ENCODE measurements at regions not wholly inside any gene's neighbourhood (a gene's known extent, or its start where the extent isn't known, plus 50 kb on each side); places are given as distances from the start of the nearest gene placed in this dataset.
"Not testable (repeated sequence)": the region's sequence is repeated elsewhere in the genome, so short reads cannot be mapped to it uniquely, and the experiment has no call there.

DNA sequence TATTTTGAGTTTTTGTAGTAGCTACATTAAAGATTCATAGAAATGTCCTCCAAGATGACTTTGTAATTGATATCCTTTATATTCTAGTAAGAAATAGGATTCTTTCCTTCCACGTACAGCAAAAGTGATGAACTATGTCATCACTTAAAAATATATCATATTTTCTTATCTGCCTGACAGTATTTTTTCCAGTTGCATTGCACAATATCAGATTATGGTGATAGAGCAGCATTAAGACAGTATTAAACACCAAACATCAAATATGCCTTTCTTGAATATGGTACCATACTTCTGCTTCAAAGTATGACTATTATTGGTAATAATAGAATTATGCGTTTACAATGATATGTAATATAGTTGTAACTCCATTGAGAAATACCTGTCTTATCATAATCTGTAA is 919.8 kb upstream of the EDIL3 start:
- no peaks in the 10 kb centered on the region for H3K4me1 ChIP-seq (ENCODE audit: control insufficient read depth, insufficient read depth, low read length)
- no peaks in the 10 kb centered on the region for H3K27me3 ChIP-seq (replicated peaks; ENCODE audit: control insufficient read depth, insufficient read depth, low read length)
- H3K4me3 ChIP-seq (ENCODE audit: low read length), result no peak overlapping the region
- DNase-seq (ENCODE audit: low read depth), result no peak
- no peak overlapping the region for H3K9ac ChIP-seq (ENCODE audit: low read length)
- no peaks in the 10 kb centered on the region for H3K9me3 ChIP-seq (ENCODE audit: control insufficient read depth, low read length)
- no peaks in the 10 kb centered on the region for H3K36me3 ChIP-seq (ENCODE audit: control insufficient read depth, insufficient read depth, low read length, severe bottlenecking)

GRCh38 chr5:85305766-85306165 is 921.1 kb upstream of the EDIL3 start:
- H3K9ac ChIP-seq (ENCODE audit: low read length), result no peak overlapping the region
- H3K27me3 ChIP-seq (replicated peaks; ENCODE audit: control insufficient read depth, insufficient read depth, low read length), result no peaks in the 10 kb centered on the region
- no peak for DNase-seq (ENCODE audit: low read depth)
- no peaks in the 10 kb centered on the region for H3K36me3 ChIP-seq (ENCODE audit: control insufficient read depth, insufficient read depth, low read length, severe bottlenecking)
- no peaks in the 10 kb centered on the region for H3K9me3 ChIP-seq (ENCODE audit: control insufficient read depth, low read length)
- no peaks in the 10 kb centered on the region for H3K4me1 ChIP-seq (ENCODE audit: control insufficient read depth, insufficient read depth, low read length)
- no peak overlapping the region for H3K4me3 ChIP-seq (ENCODE audit: low read length)

DNA sequence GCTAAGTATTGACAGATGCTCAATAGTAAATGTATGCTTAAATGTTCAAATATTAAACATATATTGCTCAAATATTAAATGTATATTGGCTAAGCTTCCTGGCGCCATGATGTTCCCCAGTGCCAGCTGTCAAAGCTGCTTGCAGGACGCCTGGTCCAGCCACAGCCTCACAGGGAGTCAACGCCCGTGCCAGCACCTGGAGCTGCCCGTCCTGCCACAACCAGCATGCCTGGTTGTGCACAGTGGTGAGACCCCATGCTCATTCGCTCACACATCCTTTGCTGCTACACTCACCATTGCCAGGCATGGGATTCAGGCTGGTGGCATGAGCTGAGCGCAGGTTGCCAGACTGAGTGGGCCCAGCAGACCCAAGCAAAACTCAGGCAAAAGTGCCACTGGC is 926.9 kb upstream of the EDIL3 start:
- Histone ChIP-seq H3K9ac (ENCODE audit: low read length) (no peak overlapping the region), H3K4me3 (ENCODE audit: low read length) (no peak overlapping the region), H3K36me3 (ENCODE audit: control insufficient read depth, insufficient read depth, low read length, severe bottlenecking) (no peaks in the 10 kb centered on the region), H3K4me1 (ENCODE audit: control insufficient read depth, insufficient read depth, low read length) (no peaks in the 10 kb centered on the region), H3K9me3 (ENCODE audit: control insufficient read depth, low read length) (peaks cover 4% of the 10 kb centered on the region), H3K27me3 (replicated peaks; ENCODE audit: control insufficient read depth, insufficient read depth, low read length) (no peaks in the 10 kb centered on the region)
- no peak for DNase-seq (ENCODE audit: low read depth)

GRCh38 chr5:85320495-85320894 is 935.8 kb upstream of the EDIL3 start:
- DNase-seq (ENCODE audit: low read depth), result no peak
- no peaks in the 10 kb centered on the region for H3K36me3 ChIP-seq (ENCODE audit: control insufficient read depth, insufficient read depth, low read length, severe bottlenecking)
- H3K9me3 ChIP-seq (ENCODE audit: control insufficient read depth, low read length), result no peaks in the 10 kb centered on the region
- H3K27me3 ChIP-seq (replicated peaks; ENCODE audit: control insufficient read depth, insufficient read depth, low read length), result no peaks in the 10 kb centered on the region
- H3K4me1 ChIP-seq (ENCODE audit: control insufficient read depth, insufficient read depth, low read length), result no peaks in the 10 kb centered on the region
- no peak overlapping the region for H3K4me3 ChIP-seq (ENCODE audit: low read length)
- no peak overlapping the region for H3K9ac ChIP-seq (ENCODE audit: low read length)

- H3K4me3 ChIP-seq (ENCODE audit: low read length), result no peak overlapping the region
- H3K9me3 ChIP-seq (ENCODE audit: control insufficient read depth, low read length), result no peaks in the 10 kb centered on the region
- H3K4me1 ChIP-seq (ENCODE audit: control insufficient read depth, insufficient read depth, low read length), result no peaks in the 10 kb centered on the region
- no peaks in the 10 kb centered on the region for H3K36me3 ChIP-seq (ENCODE audit: control insufficient read depth, insufficient read depth, low read length, severe bottlenecking)
- no peak for DNase-seq (ENCODE audit: low read depth)
- no peaks in the 10 kb centered on the region for H3K27me3 ChIP-seq (replicated peaks; ENCODE audit: control insufficient read depth, insufficient read depth, low read length)
- no peak overlapping the region for H3K9ac ChIP-seq (ENCODE audit: low read length)
Observed at GRCh38 chr5:85333276-85333675, 948.6 kb upstream of the EDIL3 start.

DNA sequence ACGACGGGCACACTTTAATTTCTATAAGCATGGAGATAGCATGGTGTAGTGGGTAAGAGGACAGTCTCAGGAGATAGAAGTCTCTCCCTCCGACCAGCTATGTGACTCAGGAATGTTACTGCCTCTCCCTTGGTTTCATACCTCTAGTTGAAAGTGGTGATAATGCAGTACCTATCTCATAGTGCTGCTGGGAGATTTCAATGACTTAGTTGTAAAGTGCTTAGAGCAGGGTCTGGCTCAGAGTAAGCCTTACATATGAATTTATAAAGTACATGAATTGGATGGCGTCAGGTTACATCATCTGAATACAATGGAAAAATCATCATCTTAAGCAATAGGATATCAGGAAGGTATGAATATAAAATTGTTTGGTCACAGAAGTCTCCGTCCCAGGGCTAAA is 952.8 kb upstream of the EDIL3 start:
- DNase-seq (ENCODE audit: low read depth), result no peak
- Histone ChIP-seq H3K9me3 (ENCODE audit: control insufficient read depth, low read length) (no peaks in the 10 kb centered on the region), H3K27me3 (replicated peaks; ENCODE audit: control insufficient read depth, insufficient read depth, low read length) (no peaks in the 10 kb centered on the region), H3K4me3 (ENCODE audit: low read length) (no peak overlapping the region), H3K4me1 (ENCODE audit: control insufficient read depth, insufficient read depth, low read length) (no peaks in the 10 kb centered on the region), H3K9ac (ENCODE audit: low read length) (no peak overlapping the region), H3K36me3 (ENCODE audit: control insufficient read depth, insufficient read depth, low read length, severe bottlenecking) (no peaks in the 10 kb centered on the region)

- Histone ChIP-seq H3K36me3 (ENCODE audit: control insufficient read depth, insufficient read depth, low read length, severe bottlenecking) (no peaks in the 10 kb centered on the region), H3K27me3 (replicated peaks; ENCODE audit: control insufficient read depth, insufficient read depth, low read length) (no peaks in the 10 kb centered on the region), H3K9ac (ENCODE audit: low read length) (no peak overlapping the region), H3K9me3 (ENCODE audit: control insufficient read depth, low read length) (no peaks in the 10 kb centered on the region), H3K4me1 (ENCODE audit: control insufficient read depth, insufficient read depth, low read length) (no peaks in the 10 kb centered on the region), H3K4me3 (ENCODE audit: low read length) (no peak overlapping the region)
- DNase-seq (ENCODE audit: low read depth), result no peak
Observed at GRCh38 chr5:85340790-85341189, 956.1 kb upstream of the EDIL3 start.

DNA sequence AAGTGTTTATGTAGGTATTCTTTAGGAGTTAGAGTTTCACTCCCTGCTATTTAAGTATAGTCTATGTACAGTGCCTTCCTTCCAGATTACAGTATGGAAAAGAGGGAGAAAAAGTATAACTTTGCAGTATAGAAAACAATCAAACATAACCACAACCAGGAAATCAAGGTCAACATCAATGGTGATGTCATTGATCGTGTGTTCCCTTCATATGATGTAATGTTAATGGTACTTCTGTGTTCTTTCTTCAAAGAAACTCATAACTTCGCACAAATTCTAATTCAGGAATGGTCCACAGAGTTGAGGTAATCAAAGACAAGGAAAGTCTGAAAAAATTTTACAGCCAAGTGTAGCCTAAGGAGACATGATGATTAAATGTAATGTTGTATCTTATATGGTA is 961.1 kb upstream of the EDIL3 start:
- DNase-seq (ENCODE audit: low read depth), result no peak
- no peaks in the 10 kb centered on the region for H3K27me3 ChIP-seq (replicated peaks; ENCODE audit: control insufficient read depth, insufficient read depth, low read length)
- no peaks in the 10 kb centered on the region for H3K36me3 ChIP-seq (ENCODE audit: control insufficient read depth, insufficient read depth, low read length, severe bottlenecking)
- no peak overlapping the region for H3K9ac ChIP-seq (ENCODE audit: low read length)
- H3K9me3 ChIP-seq (ENCODE audit: control insufficient read depth, low read length), result no peaks in the 10 kb centered on the region
- no peaks in the 10 kb centered on the region for H3K4me1 ChIP-seq (ENCODE audit: control insufficient read depth, insufficient read depth, low read length)
- H3K4me3 ChIP-seq (ENCODE audit: low read length), result no peak overlapping the region

DNA sequence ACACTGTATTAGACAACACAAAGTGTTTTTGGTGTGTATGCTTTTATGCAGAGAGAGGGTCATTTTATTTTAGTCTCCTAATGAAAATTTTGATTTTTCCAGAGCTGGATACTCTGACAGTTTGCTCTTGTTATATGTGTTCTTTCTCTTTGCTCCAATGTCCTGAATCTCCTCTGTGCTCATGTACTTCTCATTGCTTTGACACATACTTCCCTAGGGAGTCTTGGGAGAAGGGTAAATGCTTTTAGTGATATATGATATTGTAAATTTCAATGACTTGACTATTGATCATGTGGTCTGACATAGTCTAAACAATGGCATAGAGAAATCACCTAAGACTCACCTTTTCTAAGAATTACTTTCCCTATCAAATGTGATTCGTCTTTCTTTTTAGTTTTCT is 972.6 kb upstream of the EDIL3 start:
- DNase-seq (ENCODE audit: low read depth), result no peak
- Histone ChIP-seq H3K9ac (ENCODE audit: low read length) (no peak overlapping the region), H3K27me3 (replicated peaks; ENCODE audit: control insufficient read depth, insufficient read depth, low read length) (no peaks in the 10 kb centered on the region), H3K9me3 (ENCODE audit: control insufficient read depth, low read length) (no peaks in the 10 kb centered on the region), H3K4me3 (ENCODE audit: low read length) (no peak overlapping the region), H3K4me1 (ENCODE audit: control insufficient read depth, insufficient read depth, low read length) (no peaks in the 10 kb centered on the region), H3K36me3 (ENCODE audit: control insufficient read depth, insufficient read depth, low read length, severe bottlenecking) (no peaks in the 10 kb centered on the region)

- DNase-seq (ENCODE audit: low read depth), result no peak
- H3K27me3 ChIP-seq (replicated peaks; ENCODE audit: control insufficient read depth, insufficient read depth, low read length), result no peaks in the 10 kb centered on the region
- no peak overlapping the region for H3K9ac ChIP-seq (ENCODE audit: low read length)
- H3K9me3 ChIP-seq (ENCODE audit: control insufficient read depth, low read length), result no peaks in the 10 kb centered on the region
- H3K4me1 ChIP-seq (ENCODE audit: control insufficient read depth, insufficient read depth, low read length), result no peaks in the 10 kb centered on the region
- no peaks in the 10 kb centered on the region for H3K36me3 ChIP-seq (ENCODE audit: control insufficient read depth, insufficient read depth, low read length, severe bottlenecking)
- no peak overlapping the region for H3K4me3 ChIP-seq (ENCODE audit: low read length)
Observed at GRCh38 chr5:85375525-85375924, 990.8 kb upstream of the EDIL3 start.

- no peaks in the 10 kb centered on the region for H3K27me3 ChIP-seq (replicated peaks; ENCODE audit: control insufficient read depth, insufficient read depth, low read length)
- H3K9me3 ChIP-seq (ENCODE audit: control insufficient read depth, low read length), result peaks cover 5% of the 10 kb centered on the region
- peak; percentile 0 for DNase-seq (ENCODE audit: low read depth)
- H3K36me3 ChIP-seq (ENCODE audit: control insufficient read depth, insufficient read depth, low read length, severe bottlenecking), result no peaks in the 10 kb centered on the region
- no peak overlapping the region for H3K9ac ChIP-seq (ENCODE audit: low read length)
- H3K4me3 ChIP-seq (ENCODE audit: low read length), result no peak overlapping the region
- no peaks in the 10 kb centered on the region for H3K4me1 ChIP-seq (ENCODE audit: control insufficient read depth, insufficient read depth, low read length)
Observed at GRCh38 chr5:85388770-85389169, 1004.1 kb upstream of the EDIL3 start.

DNA sequence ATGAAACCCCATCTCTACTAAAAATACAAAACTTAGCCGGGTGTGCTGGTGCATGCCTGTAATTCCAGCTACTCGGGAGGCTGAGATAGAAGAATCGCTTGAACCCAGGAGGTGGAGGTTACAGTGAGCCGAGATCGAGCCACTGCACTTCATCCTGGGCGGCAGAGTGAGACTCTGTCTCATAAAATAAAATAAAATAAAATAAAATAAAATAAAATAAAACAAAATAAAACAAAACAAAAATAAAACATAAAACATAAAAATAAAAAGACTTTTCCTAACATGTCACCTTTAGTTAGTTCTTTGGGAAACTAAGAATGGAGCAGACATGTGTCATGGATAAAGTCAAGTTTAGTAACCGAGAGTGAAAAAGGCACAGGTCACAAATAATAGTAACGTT is 1007.6 kb upstream of the EDIL3 start:
- not testable (repeated sequence) for H3K27me3 ChIP-seq (replicated peaks; ENCODE audit: control insufficient read depth, insufficient read depth, low read length); H3K9me3 ChIP-seq (ENCODE audit: control insufficient read depth, low read length); H3K36me3 ChIP-seq (ENCODE audit: control insufficient read depth, insufficient read depth, low read length, severe bottlenecking); H3K4me3 ChIP-seq (ENCODE audit: low read length); H3K4me1 ChIP-seq (ENCODE audit: control insufficient read depth, insufficient read depth, low read length); DNase-seq (ENCODE audit: low read depth); H3K9ac ChIP-seq (ENCODE audit: low read length)

Measured in adipocyte (in vitro differentiated cells).